Endothelial cell of umbilical vein (primary cell): ENCODE measurements at regions not wholly inside any gene's neighbourhood (a gene's known extent, or its start where the extent isn't known, plus 50 kb on each side); places are given as distances from the start of the nearest gene placed in this dataset.

ENCODE experiments used
- EZH2 ChIP-seq: IDR thresholded peaks from 2 replicates; pipeline ENCODE4 v1.6.1; 2012; ENCODE audit warnings: borderline replicate concordance, low read depth, mild to moderate bottlenecking, moderate library complexity, low read length, inconsistent platforms; ENCODE audit not compliant: severe bottlenecking
- POLR2A ChIP-seq: IDR thresholded peaks from 2 replicates; pipeline ENCODE4 v1.6.1; 2012; ENCODE audit warnings: low read depth, mild to moderate bottlenecking, control low read depth, low read length
- POLR2AphosphoS5 ChIP-seq: IDR thresholded peaks from 2 replicates; pipeline ENCODE4 v1.6.1; 2012; ENCODE audit warnings: low read depth, mild to moderate bottlenecking, control low read depth, low read length, moderate library complexity; ENCODE audit not compliant: insufficient read depth

DNA sequence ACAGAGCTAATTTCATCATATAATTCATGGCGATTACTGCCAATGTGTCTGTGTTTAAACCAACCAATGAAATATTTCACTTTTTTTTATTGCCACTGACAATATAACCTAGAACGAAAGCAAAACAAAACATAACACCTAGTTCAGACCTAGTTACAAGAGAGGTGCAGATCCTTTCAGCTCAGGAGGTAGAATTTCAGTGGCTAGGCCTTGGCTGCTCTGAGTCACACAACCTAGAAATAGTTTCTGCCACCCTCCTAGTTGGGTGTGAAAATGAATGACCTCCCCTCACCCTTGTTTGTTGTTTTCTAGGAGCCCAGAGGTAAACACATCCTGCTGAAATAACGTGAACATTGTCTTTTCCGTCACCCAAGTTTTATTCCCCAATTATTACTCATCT lies 356.3 kb downstream of the HTR1B start:
- no peak for TF ChIP-seq EZH2
- TF ChIP-seq POLR2A, result no peak
- TF ChIP-seq POLR2AphosphoS5, result no peak
